ENCODE measurements at regions not wholly inside any gene's neighbourhood (a gene's known extent, or its start where the extent isn't known, plus 50 kb on each side); places are given as distances from the start of the nearest gene placed in this dataset.

DNA sequence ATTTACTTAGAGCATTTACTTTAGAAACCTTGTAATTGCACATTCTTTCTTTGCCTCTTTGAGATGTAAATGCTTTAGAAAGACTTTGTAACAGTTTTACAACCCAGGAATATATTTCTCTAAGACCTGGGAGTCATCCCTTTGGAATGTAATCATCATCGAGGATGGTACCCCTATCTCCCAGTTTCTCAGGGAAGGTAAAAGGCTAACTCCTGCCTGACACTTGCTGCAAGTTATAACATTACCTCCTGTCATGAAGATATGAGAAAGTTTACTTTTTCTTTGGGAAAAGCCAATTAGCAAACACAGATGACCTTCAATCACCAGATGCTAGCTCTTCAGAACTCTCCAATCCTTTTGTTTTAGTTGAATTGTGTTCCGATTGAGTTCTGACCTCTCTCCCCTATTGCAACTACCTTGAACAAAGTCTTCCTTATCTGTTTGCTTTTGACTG is 420.3 kb upstream of the FSIP2 start:
- ChIA-PET CTCF (no interaction called here), POLR2A (no interaction called here)
- Mint-ChIP-seq H3K27me3 (no peaks in the 10 kb centered on the region), H3K36me3 (ENCODE audit: low read depth) (no peaks in the 10 kb centered on the region), H3K4me3 (no peak overlapping the region), H3K27ac (no peak overlapping the region), H3K9me3 (peaks cover 2% of the 10 kb centered on the region), H3K4me1 (ENCODE audit: low read depth) (no peaks in the 10 kb centered on the region)
- H3K4me3 ChIP-seq (ENCODE audit: low read length), result no peak overlapping the region
- H3K27ac ChIP-seq (ENCODE audit: low read depth in 1 of 2, low read length in 2 of 2), result no peak overlapping the region
- no peaks in the 10 kb centered on the region for H3K36me3 ChIP-seq (ENCODE audit: insufficient read depth, low read length)
- H3K4me1 ChIP-seq (ENCODE audit: insufficient read depth, low read length), result no peaks in the 10 kb centered on the region
- no peak for DNase-seq
- no peaks in the 10 kb centered on the region for H3K9me3 ChIP-seq (ENCODE audit: control insufficient read depth in 1 of 2, insufficient read depth in 1 of 2, low read length in 2 of 2)
- intact Hi-C loops (cut with DNase I, micrococcal nuclease), result no loop called here
- no peaks in the 10 kb centered on the region for H3K27me3 ChIP-seq (ENCODE audit: control insufficient read depth in 1 of 2, insufficient read depth in 2 of 2, low read length in 2 of 2)
- TF ChIP-seq, protein P1, sequence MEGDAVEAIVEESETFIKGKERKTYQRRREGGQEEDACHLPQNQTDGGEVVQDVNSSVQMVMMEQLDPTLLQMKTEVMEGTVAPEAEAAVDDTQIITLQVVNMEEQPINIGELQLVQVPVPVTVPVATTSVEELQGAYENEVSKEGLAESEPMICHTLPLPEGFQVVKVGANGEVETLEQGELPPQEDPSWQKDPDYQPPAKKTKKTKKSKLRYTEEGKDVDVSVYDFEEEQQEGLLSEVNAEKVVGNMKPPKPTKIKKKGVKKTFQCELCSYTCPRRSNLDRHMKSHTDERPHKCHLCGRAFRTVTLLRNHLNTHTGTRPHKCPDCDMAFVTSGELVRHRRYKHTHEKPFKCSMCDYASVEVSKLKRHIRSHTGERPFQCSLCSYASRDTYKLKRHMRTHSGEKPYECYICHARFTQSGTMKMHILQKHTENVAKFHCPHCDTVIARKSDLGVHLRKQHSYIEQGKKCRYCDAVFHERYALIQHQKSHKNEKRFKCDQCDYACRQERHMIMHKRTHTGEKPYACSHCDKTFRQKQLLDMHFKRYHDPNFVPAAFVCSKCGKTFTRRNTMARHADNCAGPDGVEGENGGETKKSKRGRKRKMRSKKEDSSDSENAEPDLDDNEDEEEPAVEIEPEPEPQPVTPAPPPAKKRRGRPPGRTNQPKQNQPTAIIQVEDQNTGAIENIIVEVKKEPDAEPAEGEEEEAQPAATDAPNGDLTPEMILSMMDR (IDR thresholded peaks at IDR 0.05), result no peak
- no peak for ATAC-seq (ENCODE audit: poor library complexity)

DNA sequence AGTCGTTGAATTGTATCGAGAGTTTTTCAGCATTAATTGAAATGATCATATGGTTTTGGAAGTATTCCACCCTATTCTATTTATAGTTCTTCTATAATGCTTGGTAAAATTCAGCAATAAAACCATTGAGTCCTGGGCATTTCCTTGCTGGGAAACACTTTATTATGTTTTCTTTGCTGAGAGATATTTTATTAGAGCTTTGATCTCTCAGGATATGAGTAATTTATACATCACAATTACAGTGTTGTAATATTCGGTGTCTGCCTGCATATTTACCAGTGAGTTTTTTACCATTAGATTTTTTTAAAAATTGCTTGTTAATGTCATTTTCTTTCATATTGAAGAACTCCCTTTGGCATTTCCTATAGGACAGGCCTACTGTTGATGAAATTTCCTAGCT is 402.7 kb upstream of the FSIP2 start:
- Histone ChIP-seq H3K27ac (ENCODE audit: low read depth in 1 of 2, low read length in 2 of 2) (no peak overlapping the region), H3K36me3 (ENCODE audit: insufficient read depth, low read length) (no peaks in the 10 kb centered on the region), H3K9me3 (ENCODE audit: control insufficient read depth in 1 of 2, insufficient read depth in 1 of 2, low read length in 2 of 2) (peaks cover 0 to 3% of the 10 kb centered on the region in 2 experiments), H3K4me1 (ENCODE audit: insufficient read depth, low read length) (no peaks in the 10 kb centered on the region), H3K27me3 (ENCODE audit: control insufficient read depth in 1 of 2, insufficient read depth in 2 of 2, low read length in 2 of 2) (no peaks in the 10 kb centered on the region), H3K4me3 (ENCODE audit: low read length) (no peak overlapping the region)
- Mint-ChIP-seq H3K27ac (no peak overlapping the region), H3K4me3 (no peak overlapping the region), H3K4me1 (ENCODE audit: low read depth) (no peaks in the 10 kb centered on the region), H3K9me3 (peaks cover 3% of the 10 kb centered on the region), H3K27me3 (no peaks in the 10 kb centered on the region), H3K36me3 (ENCODE audit: low read depth) (no peaks in the 10 kb centered on the region)
- DNase-seq (no peak), ATAC-seq (ENCODE audit: poor library complexity) (no peak)
- CTCF ChIA-PET, result no interaction called here
- TF ChIP-seq, protein P1 (IDR thresholded peaks at IDR 0.05), result no peak
- POLR2A ChIA-PET, result interaction anchor here (0.7 kb wide), 1 partner anchor 21 kb away, joined by 3 read pairs; no protein-coding TSS in a partner anchor
- intact Hi-C loops (cut with DNase I, micrococcal nuclease), result no loop called here

DNA sequence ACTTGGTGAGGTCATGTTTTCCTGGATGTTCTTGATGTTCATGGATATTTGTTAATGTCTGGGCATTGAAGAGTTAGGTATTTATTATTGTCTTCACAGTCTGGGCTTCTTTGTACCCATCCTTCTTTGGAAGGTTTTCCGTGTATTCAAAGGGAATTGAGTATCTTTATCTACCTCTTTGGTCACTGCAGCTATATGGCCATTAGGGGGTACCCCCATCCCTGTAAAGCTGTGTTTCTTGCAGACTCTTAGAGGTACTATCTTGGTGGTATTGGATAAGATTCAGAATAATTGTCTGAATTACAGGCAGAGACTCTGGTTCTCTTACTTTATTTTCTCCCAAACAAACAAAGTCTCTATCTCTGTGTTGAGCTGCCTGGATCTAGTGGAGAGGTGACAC is 401.6 kb upstream of the FSIP2 start:
- Mint-ChIP-seq H3K27ac (no peak overlapping the region), H3K4me1 (ENCODE audit: low read depth) (no peaks in the 10 kb centered on the region), H3K27me3 (no peaks in the 10 kb centered on the region), H3K9me3 (peaks cover 3% of the 10 kb centered on the region), H3K4me3 (no peak overlapping the region), H3K36me3 (ENCODE audit: low read depth) (no peaks in the 10 kb centered on the region)
- TF ChIP-seq, protein P1 (IDR thresholded peaks at IDR 0.05), result no peak
- POLR2A ChIA-PET, result no interaction called here
- no peaks in the 10 kb centered on the region for H3K36me3 ChIP-seq (ENCODE audit: insufficient read depth, low read length)
- DNase-seq (no peak), ATAC-seq (ENCODE audit: poor library complexity) (no peak)
- no peak overlapping the region for H3K27ac ChIP-seq (ENCODE audit: low read depth in 1 of 2, low read length in 2 of 2)
- H3K4me1 ChIP-seq (ENCODE audit: insufficient read depth, low read length), result no peaks in the 10 kb centered on the region
- peaks cover 0 to 3% of the 10 kb centered on the region in 2 experiments for H3K9me3 ChIP-seq (ENCODE audit: control insufficient read depth in 1 of 2, insufficient read depth in 1 of 2, low read length in 2 of 2)
- no peaks in the 10 kb centered on the region for H3K27me3 ChIP-seq (ENCODE audit: control insufficient read depth in 1 of 2, insufficient read depth in 2 of 2, low read length in 2 of 2)
- CTCF ChIA-PET, result no interaction called here
- H3K4me3 ChIP-seq (ENCODE audit: low read length), result no peak overlapping the region
- intact Hi-C loops (cut with DNase I, micrococcal nuclease), result no loop called here

Measured in CD4-positive, alpha-beta T cell (primary cell).